Stimulated activated naive B cell treated with anti-CD40 and anti-IgM and Interleukin-4, amounts not matched to agents 10 μg/mL and 1 μg/mL and 100 μg/mL, for 72 hours (primary cell): ENCODE measurements at regions not wholly inside any gene's neighbourhood (a gene's known extent, or its start where the extent isn't known, plus 50 kb on each side); places are given as distances from the start of the nearest gene placed in this dataset.

Experiments used
- ATAC-seq, 2 donors: fragments of 150-1000 bp; cut with Tn5 transposase; replicated peaks; 2 replicates each; pipeline ENCODE4 v1.10.0; 2021; ENCODE audit warnings: moderate library complexity in 1 of 2
- DNase-seq: peaks from one replicate; pipeline ENCODE4 v3.0.0; 2021
- H3K27ac Mint-ChIP-seq: one replicate; pipeline ENCODE4 v1.8.0; 2022; ENCODE audit warnings: mild to moderate bottlenecking, mixed read lengths
- H3K27me3 Mint-ChIP-seq, 2 donors: one replicate each; pipeline ENCODE4 v1.8.0; 2022; ENCODE audit warnings: mixed read lengths in 2 of 2
- H3K36me3 Mint-ChIP-seq, 2 donors: one replicate each; pipeline ENCODE4 v1.8.0; 2022; ENCODE audit warnings: mixed read lengths in 2 of 2, mild to moderate bottlenecking in 1 of 2
- H3K4me1 Mint-ChIP-seq, 2 donors: one replicate each; pipeline ENCODE4 v1.8.0; 2022; ENCODE audit warnings: mixed read lengths in 2 of 2, mild to moderate bottlenecking in 1 of 2
- H3K4me3 Mint-ChIP-seq, 2 donors: one replicate each; pipeline ENCODE4 v1.8.0; 2022; ENCODE audit warnings: mild to moderate bottlenecking in 2 of 2, mixed read lengths in 2 of 2, moderate library complexity in 1 of 2
- H3K9me3 Mint-ChIP-seq, 2 donors: one replicate each; pipeline ENCODE4 v1.8.0; 2022; ENCODE audit warnings: mixed read lengths in 2 of 2, mild to moderate bottlenecking in 1 of 2

DNA sequence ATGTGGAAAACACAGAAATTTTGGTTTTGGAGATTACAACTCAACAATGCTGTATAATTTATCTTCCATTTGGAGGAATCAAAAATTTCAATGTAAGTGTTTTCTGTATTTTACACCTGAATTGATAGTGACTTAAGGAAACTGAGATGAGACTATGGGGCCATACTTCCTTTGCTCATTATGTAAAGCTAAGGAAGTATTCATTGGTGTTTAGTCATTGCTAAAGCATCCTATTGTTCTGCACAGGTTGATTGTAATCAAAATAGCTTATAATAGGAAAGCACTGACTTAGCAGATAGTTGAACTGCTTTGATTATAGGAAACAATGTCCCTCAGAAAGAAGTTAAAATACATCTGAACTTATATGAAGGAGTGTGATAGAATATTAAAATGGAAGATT, 244.4 kb upstream of the SLITRK5 start:
- no peaks in the 10 kb centered on the region for H3K36me3 Mint-ChIP-seq
- no peak overlapping the region for H3K27ac Mint-ChIP-seq
- DNase-seq (no peak), ATAC-seq (no peak)
- H3K4me3 Mint-ChIP-seq, result no peak overlapping the region
- no peaks in the 10 kb centered on the region for H3K27me3 Mint-ChIP-seq
- H3K4me1 Mint-ChIP-seq, result no peaks in the 10 kb centered on the region
- H3K9me3 Mint-ChIP-seq, result peaks cover 0 to 1% of the 10 kb centered on the region in 2 donors

DNA sequence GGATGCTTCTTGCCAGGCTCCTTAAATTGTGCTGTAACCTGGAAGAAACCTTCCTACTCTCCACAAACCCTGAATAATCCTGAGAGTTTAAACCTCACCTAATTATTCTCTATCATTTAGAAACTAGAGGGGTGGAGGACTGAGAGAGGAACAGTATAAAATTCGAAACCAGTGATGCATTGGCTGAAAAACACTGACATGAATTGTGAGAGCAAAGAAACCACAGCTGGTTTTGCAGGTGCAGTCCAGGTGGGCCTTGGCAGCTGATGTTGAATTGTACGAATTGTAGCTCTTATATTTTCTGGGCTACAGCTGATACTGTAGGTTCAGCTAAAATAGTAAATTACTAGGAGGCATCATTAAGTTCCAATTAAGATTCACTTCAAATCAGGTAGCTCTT, 227.0 kb upstream of the SLITRK5 start:
- H3K36me3 Mint-ChIP-seq, result no peaks in the 10 kb centered on the region
- no peaks in the 10 kb centered on the region for H3K4me1 Mint-ChIP-seq
- H3K4me3 Mint-ChIP-seq, result no peak overlapping the region

DNA sequence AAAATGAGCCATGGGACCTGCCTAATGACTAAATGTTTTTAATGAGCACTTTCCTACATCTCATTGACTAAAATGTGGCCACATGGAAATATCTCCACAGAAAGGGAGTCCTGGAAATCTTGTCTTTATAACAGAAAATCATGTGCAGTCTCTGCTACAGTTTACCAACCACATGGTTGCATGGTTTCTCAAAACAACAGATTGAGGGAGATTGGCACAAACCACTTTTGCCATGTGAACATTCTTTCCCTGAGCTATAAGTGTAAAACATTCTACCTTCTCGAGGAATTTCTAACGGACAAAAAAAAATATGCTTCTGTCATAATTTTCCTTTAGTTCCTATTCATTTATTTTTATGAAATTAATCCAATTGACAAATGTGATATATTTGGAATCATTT, 218.9 kb upstream of the SLITRK5 start:
- Mint-ChIP-seq H3K27ac (no peak overlapping the region), H3K36me3 (no peaks in the 10 kb centered on the region), H3K4me1 (no peaks in the 10 kb centered on the region), H3K4me3 (no peak overlapping the region), H3K27me3 (no peaks in the 10 kb centered on the region), H3K9me3 (peaks cover 3% of the 10 kb centered on the region in 2 donors)
- no peak for DNase-seq
- ATAC-seq, result no peak

More for the DNA sequence above, 227.0 kb upstream of the SLITRK5 start:
- H3K9me3 Mint-ChIP-seq, result peaks cover 3% of the 10 kb centered on the region in 2 donors
- no peak overlapping the region for H3K27ac Mint-ChIP-seq
- no peak for ATAC-seq
- DNase-seq, result no peak
- no peaks in the 10 kb centered on the region for H3K27me3 Mint-ChIP-seq

DNA sequence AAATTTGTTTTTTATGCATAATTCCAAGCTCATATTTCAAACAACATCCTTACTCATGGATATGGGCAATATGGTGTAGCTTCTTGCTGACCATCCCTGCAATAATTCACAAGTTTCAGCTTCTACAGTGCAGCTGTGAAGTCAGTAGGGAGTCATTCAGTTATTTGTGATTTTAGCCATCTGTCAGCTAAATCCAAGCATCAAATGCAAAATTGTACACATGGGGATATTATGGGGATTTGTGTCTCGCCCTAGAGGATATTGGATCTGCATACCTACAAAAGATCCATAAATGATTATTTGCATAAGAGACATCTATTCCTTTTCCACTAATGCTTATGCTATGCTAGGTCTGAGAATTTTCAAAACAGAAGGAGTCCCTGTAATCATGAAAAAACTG, 217.9 kb upstream of the SLITRK5 start:
- H3K4me1 Mint-ChIP-seq, result no peaks in the 10 kb centered on the region
- no peak overlapping the region for H3K27ac Mint-ChIP-seq
- peaks cover 3% of the 10 kb centered on the region in 2 donors for H3K9me3 Mint-ChIP-seq
- H3K4me3 Mint-ChIP-seq, result no peak overlapping the region
- ATAC-seq (no peak), DNase-seq (no peak)
- H3K27me3 Mint-ChIP-seq, result no peaks in the 10 kb centered on the region
- H3K36me3 Mint-ChIP-seq, result no peaks in the 10 kb centered on the region

DNA sequence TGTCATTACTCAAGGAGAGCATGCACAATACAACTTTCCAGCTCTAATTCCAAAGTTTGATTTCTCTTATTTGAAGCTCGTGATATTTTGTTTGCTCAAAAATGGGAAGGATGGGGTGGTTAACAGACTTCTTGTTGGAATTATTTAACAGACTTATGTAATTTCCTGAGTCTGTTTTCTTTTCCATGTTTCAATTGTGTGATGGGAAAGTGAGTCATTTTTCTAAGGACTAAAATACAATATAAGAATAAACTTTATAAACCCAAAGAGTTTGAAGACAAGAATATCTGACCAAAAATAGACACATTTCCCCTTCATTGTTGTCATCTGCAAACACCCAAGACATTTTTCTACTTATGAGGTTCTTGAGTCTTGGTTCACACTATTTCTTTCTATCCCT, 211.8 kb upstream of the SLITRK5 start:
- Mint-ChIP-seq H3K27me3 (no peaks in the 10 kb centered on the region), H3K4me1 (no peaks in the 10 kb centered on the region), H3K4me3 (no peak overlapping the region), H3K9me3 (no peaks in the 10 kb centered on the region), H3K27ac (no peak overlapping the region), H3K36me3 (no peaks in the 10 kb centered on the region)
- DNase-seq (no peak), ATAC-seq (no peak)

DNA sequence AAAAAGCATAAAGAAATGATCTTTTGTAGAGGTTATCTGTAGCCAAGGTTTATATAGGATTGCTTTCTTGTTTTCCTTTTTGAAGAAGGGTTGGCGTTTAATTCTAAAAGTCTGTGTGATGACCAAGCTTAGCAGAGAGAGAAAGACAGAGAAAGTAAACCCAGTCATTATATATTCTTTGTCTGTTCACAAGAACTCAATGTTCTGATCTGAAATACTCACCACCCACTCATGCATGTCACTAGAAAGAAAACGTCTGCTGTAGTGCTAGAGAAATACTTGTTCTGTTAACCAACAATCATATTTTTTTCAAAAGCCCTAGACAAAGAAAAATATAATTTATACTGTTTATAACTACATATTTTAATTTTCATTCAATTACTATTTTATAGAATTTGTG, 173.7 kb upstream of the SLITRK5 start:
- H3K27ac Mint-ChIP-seq, result no peak overlapping the region
- DNase-seq (no peak), ATAC-seq (no peak)
- no peaks in the 10 kb centered on the region for H3K4me1 Mint-ChIP-seq
- H3K9me3 Mint-ChIP-seq, result peaks cover 0 to 3% of the 10 kb centered on the region in 2 donors
- H3K36me3 Mint-ChIP-seq, result no peaks in the 10 kb centered on the region
- H3K27me3 Mint-ChIP-seq, result no peaks in the 10 kb centered on the region
- no peak overlapping the region for H3K4me3 Mint-ChIP-seq

DNA sequence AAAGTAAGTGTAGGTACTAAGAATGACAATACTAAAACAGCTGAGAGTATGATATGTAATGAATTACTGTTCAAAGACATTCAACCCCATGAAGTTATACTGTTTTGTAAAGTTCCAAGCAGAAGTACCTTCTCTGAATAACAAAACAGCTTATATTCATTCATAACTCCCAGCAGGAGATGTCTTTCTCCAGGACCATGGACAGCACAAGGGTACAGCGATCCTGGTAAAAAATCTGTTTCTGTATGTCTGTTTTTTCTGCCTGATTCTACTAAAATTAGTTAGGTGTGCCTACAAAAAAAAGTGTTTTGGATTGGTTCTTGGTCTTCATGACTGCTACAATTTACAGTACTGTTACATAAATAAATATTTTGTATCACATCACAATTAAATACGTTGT, 172.5 kb upstream of the SLITRK5 start:
- Mint-ChIP-seq H3K27me3 (no peaks in the 10 kb centered on the region), H3K27ac (no peak overlapping the region), H3K9me3 (peaks cover 0 to 3% of the 10 kb centered on the region in 2 donors), H3K36me3 (no peaks in the 10 kb centered on the region), H3K4me1 (no peaks in the 10 kb centered on the region), H3K4me3 (no peak overlapping the region)
- ATAC-seq, result no peak
- no peak for DNase-seq

DNA sequence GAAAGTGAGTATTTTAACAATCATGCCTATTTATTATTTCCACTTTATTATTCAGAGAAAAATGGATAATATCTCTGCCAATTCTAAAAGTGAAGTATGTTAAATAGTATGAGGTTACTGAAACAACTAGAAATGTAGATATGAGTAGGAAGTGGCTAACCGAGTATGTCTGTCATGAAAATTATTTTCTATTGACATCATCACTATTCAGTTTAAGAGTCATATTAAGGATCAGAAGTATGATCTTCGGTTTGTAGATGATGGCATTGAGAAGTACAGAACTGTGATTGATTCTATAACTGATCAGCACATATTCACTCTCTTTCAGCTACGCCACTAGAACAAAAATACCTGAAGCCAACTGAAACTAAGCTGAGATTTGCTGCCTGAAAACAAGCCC, 146.4 kb upstream of the SLITRK5 start:
- DNase-seq, result no peak
- Mint-ChIP-seq H3K4me1 (no peaks in the 10 kb centered on the region), H3K27ac (no peak overlapping the region), H3K4me3 (no peak overlapping the region), H3K9me3 (peaks cover 0 to 1% of the 10 kb centered on the region in 2 donors), H3K36me3 (no peaks in the 10 kb centered on the region), H3K27me3 (no peaks in the 10 kb centered on the region)
- ATAC-seq, result no peak

DNA sequence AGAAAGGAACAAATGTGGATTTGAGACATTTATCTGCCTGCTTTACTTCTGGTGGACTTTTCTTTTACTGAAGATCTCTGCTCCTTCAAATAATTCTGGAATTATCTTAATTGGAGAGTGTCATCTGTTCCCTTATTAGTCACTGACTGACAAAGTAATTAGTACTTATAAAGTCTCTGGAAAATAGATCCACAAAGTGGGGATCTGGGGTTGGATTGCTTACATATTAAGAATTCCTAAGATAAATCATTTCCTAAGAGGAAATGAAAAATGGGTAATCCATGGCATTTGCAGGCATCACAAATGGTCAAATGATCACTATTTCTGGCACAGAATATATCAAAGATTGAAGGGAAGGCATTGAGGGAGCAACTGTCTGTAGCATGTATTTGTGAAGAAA, 137.4 kb upstream of the SLITRK5 start:
- no peaks in the 10 kb centered on the region for H3K4me1 Mint-ChIP-seq
- no peak for ATAC-seq
- no peak overlapping the region for H3K4me3 Mint-ChIP-seq
- DNase-seq, result no peak
- H3K9me3 Mint-ChIP-seq, result peaks cover 3 to 6% of the 10 kb centered on the region in 2 donors
- no peaks in the 10 kb centered on the region for H3K36me3 Mint-ChIP-seq
- H3K27me3 Mint-ChIP-seq, result no peaks in the 10 kb centered on the region
- no peak overlapping the region for H3K27ac Mint-ChIP-seq

DNA sequence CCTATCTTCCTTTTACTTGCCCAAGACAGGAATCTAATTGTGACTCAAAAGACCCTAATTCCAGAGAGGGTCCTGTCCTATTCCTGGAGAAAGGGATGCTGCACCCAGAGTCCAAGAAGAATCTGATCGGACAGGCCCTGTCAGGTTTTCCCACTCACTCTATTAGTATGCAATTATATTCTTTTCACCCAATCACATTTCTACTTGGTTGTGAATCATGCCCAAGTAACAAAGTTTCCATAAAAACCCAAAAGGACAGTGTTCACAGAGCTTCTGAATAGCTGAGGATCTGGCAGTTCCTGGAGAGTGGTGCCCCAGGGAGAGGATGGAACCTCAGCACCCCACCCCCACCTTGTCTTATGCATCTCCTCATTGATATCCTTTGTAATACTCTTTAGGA, 135.3 kb upstream of the SLITRK5 start:
- Mint-ChIP-seq H3K27ac (no peak overlapping the region), H3K4me3 (no peak overlapping the region), H3K4me1 (no peaks in the 10 kb centered on the region), H3K27me3 (no peaks in the 10 kb centered on the region), H3K9me3 (no peaks in the 10 kb centered on the region), H3K36me3 (no peaks in the 10 kb centered on the region)
- ATAC-seq, result no peak
- no peak for DNase-seq

DNA sequence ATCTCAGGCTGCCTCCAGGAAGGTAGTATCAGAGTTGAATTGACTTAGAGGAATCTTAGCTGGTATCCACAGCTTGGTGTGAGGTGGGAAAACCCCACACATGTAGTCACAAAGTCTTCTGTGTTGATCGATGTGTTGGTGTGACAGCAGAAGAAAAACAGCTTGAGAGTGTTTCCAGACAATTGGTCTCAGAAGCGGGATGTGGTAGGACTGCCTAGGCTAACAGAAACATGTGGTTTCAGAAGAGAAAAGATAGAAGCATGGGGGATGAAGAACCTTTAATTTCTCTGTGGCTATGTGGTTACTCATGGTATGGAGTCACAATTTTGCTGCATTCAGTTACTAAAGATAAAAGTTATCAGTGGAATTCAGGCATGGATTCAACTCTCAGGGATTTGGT, 134.7 kb upstream of the SLITRK5 start:
- Mint-ChIP-seq H3K27me3 (no peaks in the 10 kb centered on the region), H3K4me3 (no peak overlapping the region), H3K36me3 (no peaks in the 10 kb centered on the region), H3K4me1 (no peaks in the 10 kb centered on the region), H3K27ac (no peak overlapping the region), H3K9me3 (no peaks in the 10 kb centered on the region)
- DNase-seq, result no peak
- no peak for ATAC-seq

DNA sequence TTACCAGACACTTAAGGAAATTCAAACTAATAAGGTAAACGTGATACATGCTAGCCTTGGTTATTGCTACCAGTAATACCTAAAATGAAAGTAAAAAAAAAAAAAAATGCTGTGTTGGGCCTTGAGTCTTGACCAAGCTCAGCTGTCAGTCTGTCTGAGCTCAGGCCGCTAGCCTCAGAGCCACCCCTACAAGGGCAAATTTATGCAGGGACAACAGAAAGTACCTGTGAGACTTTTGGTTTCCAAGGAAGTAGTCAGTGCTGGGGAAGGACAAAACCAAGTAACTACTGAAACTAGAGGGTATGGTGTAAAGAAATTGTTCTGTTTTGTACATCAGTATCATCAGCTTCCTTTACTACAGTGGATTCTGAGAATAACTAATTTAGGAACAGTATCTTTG, 134.3 kb upstream of the SLITRK5 start:
- Mint-ChIP-seq H3K4me3 (no peak overlapping the region), H3K4me1 (no peaks in the 10 kb centered on the region), H3K27ac (no peak overlapping the region), H3K9me3 (no peaks in the 10 kb centered on the region), H3K36me3 (no peaks in the 10 kb centered on the region), H3K27me3 (no peaks in the 10 kb centered on the region)
- DNase-seq (no peak), ATAC-seq (no peak)

DNA sequence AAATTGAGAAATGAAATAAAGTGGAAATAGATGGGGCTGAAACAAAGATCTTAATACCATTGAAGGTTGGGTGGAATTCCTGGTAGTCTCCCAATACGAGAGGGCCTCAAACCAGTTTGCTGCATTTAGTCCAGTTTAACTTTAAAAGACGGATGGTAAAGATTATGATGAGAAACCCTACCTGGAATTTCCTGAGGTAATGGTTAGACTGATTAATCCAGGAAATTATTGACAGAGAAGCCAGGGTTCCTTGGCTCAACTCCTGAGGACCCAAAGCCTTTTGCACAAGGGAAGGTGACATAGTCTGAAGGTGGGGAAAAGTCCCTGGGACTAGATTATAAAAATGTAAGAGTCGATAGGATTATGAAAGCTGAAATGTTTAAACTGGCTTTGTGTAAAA, 133.2 kb upstream of the SLITRK5 start:
- Mint-ChIP-seq H3K27ac (no peak overlapping the region), H3K4me1 (no peaks in the 10 kb centered on the region), H3K9me3 (no peaks in the 10 kb centered on the region), H3K36me3 (no peaks in the 10 kb centered on the region), H3K4me3 (no peak overlapping the region), H3K27me3 (no peaks in the 10 kb centered on the region)
- ATAC-seq (no peak), DNase-seq (no peak)

DNA sequence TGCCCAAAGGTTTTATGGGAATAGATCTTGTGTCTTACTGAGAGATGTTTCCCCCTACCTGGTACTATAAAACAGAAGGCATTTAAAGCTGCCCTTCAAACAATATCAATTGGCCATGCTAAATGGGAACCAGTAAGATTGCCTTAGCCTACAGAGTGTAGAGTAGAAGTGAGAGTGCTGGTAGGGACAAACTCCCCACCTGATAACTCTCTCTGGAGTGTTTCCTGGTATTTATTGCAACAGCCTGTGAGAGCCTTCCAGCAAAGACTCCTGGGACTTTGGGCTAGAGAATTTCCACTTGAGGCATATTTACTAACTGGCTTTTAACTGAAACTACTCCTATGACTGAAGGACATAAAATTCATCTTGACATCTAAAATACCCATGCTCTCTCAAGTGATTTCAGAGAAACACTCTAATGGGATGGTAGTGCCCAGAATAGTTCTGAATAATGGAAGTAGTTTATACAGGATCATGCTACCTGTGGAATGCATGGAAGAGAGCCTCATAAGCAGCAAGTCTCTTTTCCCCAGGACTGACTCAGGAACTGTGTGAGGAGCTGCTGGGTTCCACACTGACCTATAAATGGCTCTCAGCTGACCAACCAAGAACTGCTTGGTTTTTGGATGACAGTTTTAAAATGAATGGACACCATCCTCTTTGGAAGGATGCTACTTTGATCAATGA, 132.7 kb upstream of the SLITRK5 start:
- no peak overlapping the region for H3K4me3 Mint-ChIP-seq

DNA sequence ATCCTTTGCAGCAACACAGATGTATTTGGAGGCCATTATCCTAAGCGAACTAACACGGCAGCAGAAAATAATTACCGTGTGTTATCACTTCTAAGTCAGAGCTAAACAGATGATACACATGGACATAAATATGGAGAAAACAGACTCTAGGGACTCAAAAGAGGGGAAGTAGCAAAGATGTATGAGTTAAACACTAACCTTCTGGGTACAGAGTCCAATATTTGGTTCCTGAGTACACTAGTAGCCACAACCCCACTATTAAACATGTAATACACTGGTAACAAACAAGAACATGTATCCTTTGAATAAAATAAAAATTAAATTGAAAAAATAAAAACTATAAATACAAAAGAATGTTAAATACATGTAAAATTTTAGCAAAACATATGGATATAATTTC, 118.0 kb upstream of the SLITRK5 start:
- DNase-seq, result no peak
- H3K9me3 Mint-ChIP-seq, result peaks cover 0 to 2% of the 10 kb centered on the region in 2 donors
- H3K27me3 Mint-ChIP-seq, result no peaks in the 10 kb centered on the region
- ATAC-seq, result no peak
- H3K27ac Mint-ChIP-seq, result no peak overlapping the region
- H3K4me3 Mint-ChIP-seq, result no peak overlapping the region
- no peaks in the 10 kb centered on the region for H3K4me1 Mint-ChIP-seq
- H3K36me3 Mint-ChIP-seq, result no peaks in the 10 kb centered on the region

More for the DNA sequence above, 132.7 kb upstream of the SLITRK5 start:
- no peaks in the 10 kb centered on the region for H3K27me3 Mint-ChIP-seq
- H3K9me3 Mint-ChIP-seq, result peaks cover 0 to under 1% of the 10 kb centered on the region in 2 donors
- no peaks in the 10 kb centered on the region for H3K36me3 Mint-ChIP-seq
- no peaks in the 10 kb centered on the region for H3K4me1 Mint-ChIP-seq
- no peak for DNase-seq
- ATAC-seq, result no peak
- no peak overlapping the region for H3K27ac Mint-ChIP-seq

DNA sequence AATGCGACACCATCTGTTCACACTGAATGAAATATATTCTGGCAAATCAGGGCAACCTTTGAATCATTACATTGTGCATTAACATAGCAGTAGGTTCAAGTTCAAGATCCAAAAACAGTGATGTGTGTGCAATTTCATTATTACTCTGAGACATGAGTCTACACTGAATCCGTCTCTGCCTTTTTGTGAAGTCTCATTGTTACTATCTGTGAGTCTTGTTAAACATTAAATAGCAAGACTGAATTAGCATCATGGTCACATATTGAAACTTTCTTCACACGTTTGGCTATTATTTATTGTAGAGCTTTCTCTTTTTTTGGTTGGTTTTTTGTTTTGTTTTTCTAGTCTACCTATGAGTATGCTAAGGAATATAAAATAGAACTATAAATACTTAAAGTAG, 117.1 kb upstream of the SLITRK5 start:
- Mint-ChIP-seq H3K36me3 (no peaks in the 10 kb centered on the region), H3K9me3 (peaks cover 0 to 2% of the 10 kb centered on the region in 2 donors), H3K4me1 (no peaks in the 10 kb centered on the region), H3K4me3 (no peak overlapping the region), H3K27ac (no peak overlapping the region), H3K27me3 (no peaks in the 10 kb centered on the region)
- ATAC-seq (no peak), DNase-seq (no peak)
